Neural crest cell (in vitro differentiated cells): ENCODE measurements at regions not wholly inside any gene's neighbourhood (a gene's known extent, or its start where the extent isn't known, plus 50 kb on each side); places are given as distances from the start of the nearest gene placed in this dataset.

Experiments
- DNase-seq: peaks from one replicate; pipeline ENCODE4 v3.0.0; 2021; ENCODE audit warnings: low read depth, mixed read lengths, low spot score
- H3K27ac Mint-ChIP-seq: one replicate; pipeline ENCODE4 v1.8.0; 2021; ENCODE audit warnings: mild to moderate bottlenecking, mixed read lengths; ENCODE audit not compliant: unreplicated experiment
- H3K27me3 Mint-ChIP-seq: 2 replicates; pipeline ENCODE4 v1.8.0; 2021; ENCODE audit warnings: low read depth, mild to moderate bottlenecking, mixed read lengths
- H3K36me3 Mint-ChIP-seq: 2 replicates; pipeline ENCODE4 v1.8.0; 2021; ENCODE audit warnings: low read depth, mild to moderate bottlenecking, mixed read lengths
- H3K4me1 Mint-ChIP-seq: 2 replicates; pipeline ENCODE4 v1.8.0; 2021; ENCODE audit warnings: mixed read lengths
- H3K4me3 Mint-ChIP-seq: one replicate; pipeline ENCODE4 v1.8.0; 2021; ENCODE audit warnings: mild to moderate bottlenecking, mixed read lengths
- H3K9me3 Mint-ChIP-seq: 2 replicates; pipeline ENCODE4 v1.8.0; 2021; ENCODE audit warnings: mixed read lengths
- CTCF ChIP-seq: fragments of 200-600 bp; sonication (generic); conservative IDR thresholded peaks from 2 replicates; pipeline ENCODE4 v1.5.0; 2021; ENCODE audit warnings: antibody characterized with exemption, mild to moderate bottlenecking

- Mint-ChIP-seq H3K9me3 (no peaks in the 10 kb centered on the region), H3K4me1 (no peaks in the 10 kb centered on the region), H3K27me3 (no peaks in the 10 kb centered on the region), H3K27ac (no peak overlapping the region), H3K4me3 (no peak overlapping the region), H3K36me3 (no peaks in the 10 kb centered on the region)
- DNase-seq: no peak
- no peak for TF ChIP-seq CTCF
Measured at GRCh38 chr3:38966811-38967692, 84.7 kb downstream of the SCN11A start.

- H3K9me3 Mint-ChIP-seq: no peaks in the 10 kb centered on the region
- no peaks in the 10 kb centered on the region for H3K36me3 Mint-ChIP-seq
- H3K4me1 Mint-ChIP-seq: no peaks in the 10 kb centered on the region
- H3K4me3 Mint-ChIP-seq: no peak overlapping the region
- no peak for TF ChIP-seq CTCF
- DNase-seq: no peak
- no peak overlapping the region for H3K27ac Mint-ChIP-seq
- H3K27me3 Mint-ChIP-seq: no peaks in the 10 kb centered on the region
Measured at GRCh38 chr3:38964646-38965045, 87.1 kb downstream of the SCN11A start.

GRCh38 chr3:38964204-38964603, 87.5 kb downstream of the SCN11A start:
- Mint-ChIP-seq H3K4me1 (no peaks in the 10 kb centered on the region), H3K36me3 (no peaks in the 10 kb centered on the region), H3K9me3 (no peaks in the 10 kb centered on the region), H3K27ac (no peak overlapping the region), H3K27me3 (no peaks in the 10 kb centered on the region), H3K4me3 (no peak overlapping the region)
- TF ChIP-seq CTCF: no peak
- no peak for DNase-seq

- H3K27ac Mint-ChIP-seq: no peak overlapping the region
- DNase-seq: peak; percentile 47
- H3K27me3 Mint-ChIP-seq: no peaks in the 10 kb centered on the region
- TF ChIP-seq CTCF: peak; percentile 76
- H3K9me3 Mint-ChIP-seq: no peaks in the 10 kb centered on the region
- no peaks in the 10 kb centered on the region for H3K36me3 Mint-ChIP-seq
- H3K4me1 Mint-ChIP-seq: no peaks in the 10 kb centered on the region
- H3K4me3 Mint-ChIP-seq: no peak overlapping the region
Measured at GRCh38 chr3:38960953-38961622, 90.7 kb downstream of the SCN11A start.

- DNase-seq: no peak
- H3K9me3 Mint-ChIP-seq: no peaks in the 10 kb centered on the region
- no peaks in the 10 kb centered on the region for H3K4me1 Mint-ChIP-seq
- H3K4me3 Mint-ChIP-seq: no peak overlapping the region
- TF ChIP-seq CTCF: no peak
- no peaks in the 10 kb centered on the region for H3K36me3 Mint-ChIP-seq
- no peak overlapping the region for H3K27ac Mint-ChIP-seq
- no peaks in the 10 kb centered on the region for H3K27me3 Mint-ChIP-seq
Measured at GRCh38 chr3:38960042-38960622, 91.6 kb downstream of the SCN11A start.
